Lower leg skin (tissue), 4 donors: ENCODE measurements at regions not wholly inside any gene's neighbourhood (a gene's known extent, or its start where the extent isn't known, plus 50 kb on each side); places are given as distances from the start of the nearest gene placed in this dataset.

Experiments used
- DNase-seq, 2 donors: peaks; one replicate each; pipeline ENCODE4 v3.0.0-alpha.2; 2019; ENCODE audit warnings: low spot score in 2 of 2
- H3K4me3 ChIP-seq: fragments of 200-600 bp; sonication (generic); 2 replicates; pipeline ENCODE4 v1.5.1; 2017; ENCODE audit warnings: mild to moderate bottlenecking, low read depth; ENCODE audit not compliant: poor library complexity, severe bottlenecking
- CTCF ChIP-seq, 3 donors: fragments of 450-650 bp; IDR thresholded peaks; one replicate each; pipeline ENCODE4 v1.5.1; 2016; ENCODE audit warnings: antibody characterized with exemption in 3 of 3, mild to moderate bottlenecking in 3 of 3, moderate library complexity in 2 of 3
- POLR2A ChIP-seq, 2 donors: fragments of 450-650 bp; IDR thresholded peaks; one replicate each; pipeline ENCODE4 v1.6.1; 2016 to 2017; ENCODE audit warnings: antibody characterized with exemption in 2 of 2, mild to moderate bottlenecking in 1 of 2, moderate library complexity in 1 of 2
- WGBS, 2 donors: methylation state at CpG; one replicate each; pipeline ENCODE4 v1.1.5; 2018; 5-methylcytosine and 5-hydroxymethylcytosine counted together
- intact Hi-C: fragments of 100-400 bp; cut with DNase I; formaldehyde crosslinking; loops from one replicate; pipeline ENCODE4 v1.15.0; 2023; ENCODE audit warnings: low total_unique reads

- TF ChIP-seq CTCF (IDR thresholded peaks at IDR 0.05) (no peak), POLR2A (IDR thresholded peaks at IDR 0.05) (no peak)
- 48 to 53% methylated on average over 4 of the region's 4 CpGs for WGBS, 2 donors
- no peak overlapping the region for H3K4me3 ChIP-seq
- DNase-seq = no peak
- intact Hi-C loops = no loop called here
Observed at GRCh38 chr2:56718413-56718812, 534.6 kb downstream of the CCDC85A start.

GRCh38 chr2:56729212-56729611 is 545.4 kb downstream of the CCDC85A start:
- intact Hi-C loops = no loop called here
- 36 to 40% methylated on average over 1 of the region's 1 CpG for WGBS, 2 donors
- TF ChIP-seq CTCF (IDR thresholded peaks at IDR 0.05) (no peak), POLR2A (IDR thresholded peaks at IDR 0.05) (no peak)
- no peak overlapping the region for H3K4me3 ChIP-seq
- DNase-seq = no peak

GRCh38 chr2:56732946-56733345 is 549.2 kb downstream of the CCDC85A start:
- no peak for DNase-seq
- 61 to 73% methylated on average over 2 of the region's 2 CpGs for WGBS, 2 donors
- H3K4me3 ChIP-seq = no peak overlapping the region
- TF ChIP-seq POLR2A (IDR thresholded peaks at IDR 0.05) (no peak), CTCF (IDR thresholded peaks at IDR 0.05) (no peak)
- intact Hi-C loops = no loop called here

- TF ChIP-seq CTCF (IDR thresholded peaks at IDR 0.05) (no peak), POLR2A (IDR thresholded peaks at IDR 0.05) (no peak)
- WGBS, 2 donors = 59 to 80% methylated on average over 1 of the region's 1 CpG
- intact Hi-C loops = no loop called here
Observed at GRCh38 chr2:56739413-56739812, 555.6 kb downstream of the CCDC85A start.

GRCh38 chr2:56741601-56742102 is 557.9 kb downstream of the CCDC85A start:
- WGBS, 2 donors = 29 to 34% methylated on average over 5 of the region's 5 CpGs
- TF ChIP-seq POLR2A (IDR thresholded peaks at IDR 0.05) (no peak), CTCF (IDR thresholded peaks at IDR 0.05) (no peak)
- H3K4me3 ChIP-seq = no peak overlapping the region
- intact Hi-C loops = no loop called here
- no peak for DNase-seq

More at GRCh38 chr2:56739413-56739812, 555.6 kb downstream of the CCDC85A start:
- DNase-seq = no peak
- H3K4me3 ChIP-seq = no peak overlapping the region

- intact Hi-C loops = no loop called here
- 88 to 91% methylated on average over 3 of the region's 3 CpGs for WGBS, 2 donors
- TF ChIP-seq CTCF (IDR thresholded peaks at IDR 0.05) (no peak), POLR2A (IDR thresholded peaks at IDR 0.05) (no peak)
- DNase-seq = no peak
- no peak overlapping the region for H3K4me3 ChIP-seq
Observed at GRCh38 chr2:56743807-56744206, 560.0 kb downstream of the CCDC85A start.
